GM12878 (cell line): ENCODE measurements at regions not wholly inside any gene's neighbourhood (a gene's known extent, or its start where the extent isn't known, plus 50 kb on each side); places are given as distances from the start of the nearest gene placed in this dataset.

Experiments used
- ATAC-seq: fragments of 200-7000 bp; cut with Tn5 transposase; 3 replicates; pipeline ENCODE4 v1.9.1; 2020; ENCODE audit warnings: mild to moderate bottlenecking, moderate library complexity
- BruUV-seq: library from RNA; stranded (reverse); fragments of 400-500 nt; replicated peaks from 2 replicates; lab custom pipeline; 2021; lab: Mats Ljungman, UMichigan
- CTCF ChIA-PET: fragments of 300-600 bp; sonication (Branson Sonifier 250); formaldehyde crosslinking; extraction: SDS; loops from one replicate; lab custom pipeline; 2021; ENCODE audit warnings: inconsistent platforms; lab: Yijun Ruan, JAX
- POLR2A ChIA-PET: fragments of 350-600 bp; formaldehyde crosslinking; extraction: SDS; loops from one replicate; lab custom pipeline; 2021; ENCODE audit warnings: inconsistent platforms; lab: Charles Lee
- RAD21 ChIA-PET: fragments of 300-600 bp; sonication (Branson Sonifier 250); formaldehyde crosslinking; loops from one replicate; lab custom pipeline; 2023; ENCODE audit warnings: antibody characterized with exemption; ENCODE audit not compliant: unreplicated experiment; lab: Charles Lee
- SMC1A ChIA-PET: fragments of 300-600 bp; sonication (Branson Sonifier 250); formaldehyde crosslinking; loops from one replicate; lab custom pipeline; 2023; ENCODE audit not compliant: unreplicated experiment, uncharacterized antibody; lab: Charles Lee
- DNase-seq: peaks from one replicate; pipeline ENCODE4 v3.0.0-alpha.2; 2011; ENCODE audit warnings: low read depth, low spot score
- FAIRE-seq: peaks from 3 replicates; lab custom pipeline; 2011; peaks lifted over from hg19 to GRCh38; lab: Jason Lieb, UNC
- H2AFZ ChIP-seq: 2 replicates; pipeline ENCODE4 v1.6.0; 2011; ENCODE audit warnings: low read depth, low read length, control low read depth; ENCODE audit not compliant: control insufficient read depth
- H3K27ac ChIP-seq: 2 replicates; pipeline ENCODE4 v1.5.1; 2011; ENCODE audit warnings: control low read depth; ENCODE audit not compliant: control insufficient read depth, insufficient read depth
- H3K27me3 ChIP-seq, 2 experiments: replicated peaks in 1 of 2; 2 replicates each; pipeline versions ENCODE4 v1.6.0 to v1.6.1; 2011; ENCODE audit warnings: low read length in 1 of 2; ENCODE audit not compliant: control insufficient read depth in 2 of 2, insufficient read depth in 2 of 2
- H3K36me3 ChIP-seq, 2 experiments: 2 replicates each; pipeline ENCODE4 v1.5.1; 2011; ENCODE audit warnings: low read length in 1 of 2; ENCODE audit not compliant: control insufficient read depth in 2 of 2, insufficient read depth in 2 of 2
- H3K4me1 ChIP-seq: 2 replicates; pipeline ENCODE4 v1.6.1; 2011; ENCODE audit warnings: mild to moderate bottlenecking, low read length, moderate library complexity, mixed read lengths; ENCODE audit not compliant: control insufficient read depth, insufficient read depth
- H3K4me2 ChIP-seq: 2 replicates; pipeline ENCODE4 v1.6.0; 2011; ENCODE audit warnings: control low read depth; ENCODE audit not compliant: control insufficient read depth, insufficient read depth
- H3K4me3 ChIP-seq: fragments of 200-600 bp; sonication (generic); 2 replicates; pipeline ENCODE4 v1.5.1; 2016
- H3K79me2 ChIP-seq: 2 replicates; pipeline ENCODE4 v1.6.0; 2011; ENCODE audit warnings: low read length; ENCODE audit not compliant: control insufficient read depth, insufficient read depth
- H3K9ac ChIP-seq: 2 replicates; pipeline ENCODE4 v1.8.0; 2011; ENCODE audit warnings: low read length, control low read depth, mixed read lengths; ENCODE audit not compliant: control insufficient read depth, insufficient read depth
- H3K9me3 ChIP-seq: replicated peaks from 3 replicates; pipeline ENCODE4 v1.5.1; 2011; ENCODE audit warnings: mild to moderate bottlenecking, low read length; ENCODE audit not compliant: control insufficient read depth, insufficient read depth
- H4K20me1 ChIP-seq: 2 replicates; pipeline ENCODE4 v1.6.0; 2011; ENCODE audit not compliant: control insufficient read depth, insufficient read depth
- CREM ChIP-seq: IDR thresholded peaks from 2 replicates; pipeline ENCODE4 v1.6.1; 2014; ENCODE audit warnings: antibody characterized with exemption, low read depth
- EZH2 ChIP-seq: IDR thresholded peaks from 2 replicates; pipeline ENCODE4 v1.6.1; 2012; ENCODE audit warnings: low read depth, mild to moderate bottlenecking, control low read depth, inconsistent platforms, low read length, borderline replicate concordance; ENCODE audit not compliant: control insufficient read depth
- FOS ChIP-seq: IDR thresholded peaks from 3 replicates; pipeline ENCODE4 v1.6.1; 2011; ENCODE audit warnings: borderline replicate concordance; ENCODE audit not compliant: insufficient read length; ENCODE audit errors: extremely low read depth
- HDAC2 ChIP-seq: fragments of 200-600 bp; sonication (generic); IDR thresholded peaks from 2 replicates; pipeline ENCODE4 v1.6.1; 2017
- JUNB ChIP-seq: IDR thresholded peaks from 2 replicates; pipeline ENCODE4 v1.6.1; 2016; ENCODE audit warnings: antibody characterized with exemption, mild to moderate bottlenecking
- RCOR1 ChIP-seq: conservative IDR thresholded peaks from 2 replicates; pipeline ENCODE4 v1.6.1; 2012; ENCODE audit warnings: low read depth, low read length, improper control_type of control experiment
- SMAD1 ChIP-seq: fragments of 450-650 bp; IDR thresholded peaks from 2 replicates; pipeline ENCODE4 v1.6.1; 2018; ENCODE audit warnings: mild to moderate bottlenecking, low read depth; ENCODE audit not compliant: partially characterized antibody
- TAF1 ChIP-seq: IDR thresholded peaks from 2 replicates; pipeline ENCODE4 v1.6.1; 2011; ENCODE audit warnings: mild to moderate bottlenecking, low read depth, low read length, borderline replicate concordance
- YY1 ChIP-seq: IDR thresholded peaks from 2 replicates; pipeline ENCODE4 v1.6.1; 2011; ENCODE audit warnings: low read depth, mild to moderate bottlenecking, low read length
- ZZZ3 ChIP-seq: IDR thresholded peaks from 2 replicates; pipeline ENCODE4 v1.6.1; 2011; ENCODE audit warnings: low read depth; ENCODE audit not compliant: control insufficient read depth, insufficient read length
- WGBS: methylation state at CpG from one replicate; pipeline ENCODE4 v1.1.6; 2016; ENCODE audit warnings: low lambda C conversion rate; ENCODE audit not compliant: insufficient replicate concordance, insufficient coverage; ENCODE audit errors: missing lambda C conversion rate; 5-methylcytosine and 5-hydroxymethylcytosine counted together
- in situ Hi-C: fragments of 300-500 bp; cut with MboI; formaldehyde crosslinking; loops from 9 replicates; pipeline ENCODE4 v1.14.3; 2018; ENCODE audit warnings: mixed read lengths
- intact Hi-C: fragments of 100-400 bp; cut with micrococcal nuclease; formaldehyde crosslinking; loops from one replicate; pipeline ENCODE4 v1.14.2; 2022; ENCODE audit not compliant: unreplicated experiment
- TF ChIP-seq, protein P1 (sequence below): fragments of 450-650 bp; IDR thresholded peaks from 2 replicates; pipeline ENCODE4 v1.6.1; 2018; ENCODE audit warnings: borderline replicate concordance, mild to moderate bottlenecking; ENCODE audit not compliant: partially characterized antibody

DNA sequence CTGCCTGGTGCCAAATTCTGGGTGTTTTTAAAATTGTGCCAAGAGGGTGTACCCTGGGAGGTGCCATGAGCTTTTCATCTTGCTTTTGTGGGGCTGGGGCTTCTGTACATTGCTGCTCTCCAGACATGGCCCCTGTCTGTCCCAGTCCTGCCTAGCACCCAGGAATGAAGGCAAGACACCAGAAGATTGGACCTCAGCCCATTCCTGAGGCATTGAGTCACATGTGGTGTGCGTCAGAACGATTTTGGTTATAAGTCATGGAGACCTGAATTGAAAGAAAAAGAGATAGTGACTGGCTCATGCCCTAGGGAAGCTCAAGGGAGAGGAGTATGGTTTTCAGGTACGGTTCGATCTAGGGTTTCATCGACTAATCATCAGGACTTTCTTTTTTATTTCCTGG lies 493.2 kb downstream of the TYW1 start:
- WGBS: 67% methylated on average over 5 of the region's 5 CpGs
- in situ Hi-C loops: no loop called here

More for the DNA sequence above, 493.2 kb downstream of the TYW1 start:
- DNase-seq (no peak), FAIRE-seq (no peak), ATAC-seq (no peak)
- ChIA-PET POLR2A (no interaction called here), RAD21 (no interaction called here), SMC1A (no interaction called here), CTCF (interaction anchor here (0.6 kb wide), 1 partner anchor 1459 kb away, joined by 3 read pairs; no protein-coding TSS in a partner anchor)
- Histone ChIP-seq H3K4me2 (no peak overlapping the region), H3K27me3 (no peaks in the 10 kb centered on the region; a peak in 1 of 4 replicates), H3K36me3 (no peaks in the 10 kb centered on the region), H3K9me3 (no peaks in the 10 kb centered on the region; the same call in 2 of the 3 replicates), H3K4me1 (no peaks in the 10 kb centered on the region), H3K79me2 (no peaks in the 10 kb centered on the region), H3K4me3 (no peak overlapping the region), H2AFZ (no peak overlapping the region), H3K27ac (no peak overlapping the region), H3K9ac (no peak overlapping the region), H4K20me1 (no peaks in the 10 kb centered on the region)
- BruUV-seq: no TSS peak
- no peak for TF ChIP-seq CREM
- no peak for TF ChIP-seq FOS
- TF ChIP-seq JUNB: no peak
- no peak for TF ChIP-seq RCOR1
- TF ChIP-seq EZH2: no peak
- TF ChIP-seq SMAD1: no peak
- no peak for TF ChIP-seq YY1
- TF ChIP-seq ZZZ3: no peak
- no peak for TF ChIP-seq TAF1
- TF ChIP-seq, protein P1, sequence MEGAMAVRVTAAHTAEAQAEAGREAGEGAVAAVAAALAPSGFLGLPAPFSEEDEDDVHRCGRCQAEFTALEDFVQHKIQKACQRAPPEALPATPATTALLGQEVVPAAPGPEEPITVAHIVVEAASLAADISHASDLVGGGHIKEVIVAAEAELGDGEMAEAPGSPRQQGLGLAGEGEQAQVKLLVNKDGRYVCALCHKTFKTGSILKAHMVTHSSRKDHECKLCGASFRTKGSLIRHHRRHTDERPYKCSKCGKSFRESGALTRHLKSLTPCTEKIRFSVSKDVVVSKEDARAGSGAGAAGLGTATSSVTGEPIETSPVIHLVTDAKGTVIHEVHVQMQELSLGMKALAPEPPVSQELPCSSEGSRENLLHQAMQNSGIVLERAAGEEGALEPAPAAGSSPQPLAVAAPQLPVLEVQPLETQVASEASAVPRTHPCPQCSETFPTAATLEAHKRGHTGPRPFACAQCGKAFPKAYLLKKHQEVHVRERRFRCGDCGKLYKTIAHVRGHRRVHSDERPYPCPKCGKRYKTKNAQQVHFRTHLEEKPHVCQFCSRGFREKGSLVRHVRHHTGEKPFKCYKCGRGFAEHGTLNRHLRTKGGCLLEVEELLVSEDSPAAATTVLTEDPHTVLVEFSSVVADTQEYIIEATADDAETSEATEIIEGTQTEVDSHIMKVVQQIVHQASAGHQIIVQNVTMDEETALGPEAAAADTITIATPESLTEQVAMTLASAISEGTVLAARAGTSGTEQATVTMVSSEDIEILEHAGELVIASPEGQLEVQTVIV: no peak
- no peak for TF ChIP-seq HDAC2
- intact Hi-C loops: no loop called here
